ENCODE measurements at regions not wholly inside any gene's neighbourhood (a gene's known extent, or its start where the extent isn't known, plus 50 kb on each side); places are given as distances from the start of the nearest gene placed in this dataset.

- H3K4me3 ChIP-seq (ENCODE audit: low read length) = no peak overlapping the region
- DNase-seq (ENCODE audit: low read depth, low spot score) = no peak
These were observed 70.8 kb upstream of the FMN2 start for GRCh38 chr1:240020871-240021270.

- no peak for DNase-seq (ENCODE audit: low read depth, low spot score)
- no peak overlapping the region for H3K4me3 ChIP-seq (ENCODE audit: low read length)
These were observed 70.0 kb upstream of the FMN2 start for GRCh38 chr1:240021709-240022108.

GRCh38 chr1:240027059-240027462 is 64.6 kb upstream of the FMN2 start:
- no peak overlapping the region for H3K4me3 ChIP-seq (ENCODE audit: low read length)
- DNase-seq (ENCODE audit: low read depth, low spot score) = peak; percentile 32

GRCh38 chr1:240029418-240029817 is 62.3 kb upstream of the FMN2 start:
- no peak for DNase-seq (ENCODE audit: low read depth, low spot score)
- H3K4me3 ChIP-seq (ENCODE audit: low read length) = no peak overlapping the region

DNA sequence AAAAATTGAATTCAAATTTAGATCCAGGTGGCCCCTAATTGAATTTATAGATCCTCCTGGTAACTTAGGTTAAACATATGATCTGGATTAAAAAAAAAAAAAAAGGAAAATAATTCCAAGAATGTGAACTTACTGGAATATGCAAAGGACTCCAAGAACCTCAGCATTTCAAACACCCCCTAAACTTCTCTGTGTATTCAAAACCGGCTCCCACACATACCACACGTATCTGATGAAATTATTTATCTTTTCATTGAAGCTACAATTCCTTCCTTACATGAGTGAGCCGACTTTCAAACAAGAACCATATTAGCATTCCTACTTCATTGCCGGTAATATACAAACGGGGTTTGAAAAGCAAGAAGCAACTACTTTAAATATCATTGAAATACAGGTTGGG is 61.4 kb upstream of the FMN2 start:
- DNase-seq (ENCODE audit: low read depth, low spot score) = no peak
- H3K4me3 ChIP-seq (ENCODE audit: low read length) = no peak overlapping the region

DNA sequence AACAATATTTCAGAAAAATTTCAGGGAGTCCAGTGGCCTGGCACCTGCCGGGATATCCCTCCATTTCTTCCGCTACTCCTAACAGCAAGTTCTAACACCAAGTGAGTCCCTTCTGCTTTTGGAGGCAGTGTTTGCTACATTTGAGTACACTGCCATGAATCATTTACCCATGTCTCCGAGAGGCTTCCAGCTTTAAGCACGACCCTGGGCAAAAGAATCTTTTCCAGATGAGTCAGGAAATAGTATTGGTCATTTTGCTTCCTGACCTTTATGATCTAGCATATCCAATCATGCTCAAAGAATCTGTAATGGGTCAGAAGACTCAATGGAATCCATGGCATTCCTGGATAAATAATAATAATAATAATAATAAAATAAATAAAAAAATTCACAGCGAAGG is 60.7 kb upstream of the FMN2 start:
- no peak overlapping the region for H3K4me3 ChIP-seq (ENCODE audit: low read length)
- DNase-seq (ENCODE audit: low read depth, low spot score) = no peak

DNA sequence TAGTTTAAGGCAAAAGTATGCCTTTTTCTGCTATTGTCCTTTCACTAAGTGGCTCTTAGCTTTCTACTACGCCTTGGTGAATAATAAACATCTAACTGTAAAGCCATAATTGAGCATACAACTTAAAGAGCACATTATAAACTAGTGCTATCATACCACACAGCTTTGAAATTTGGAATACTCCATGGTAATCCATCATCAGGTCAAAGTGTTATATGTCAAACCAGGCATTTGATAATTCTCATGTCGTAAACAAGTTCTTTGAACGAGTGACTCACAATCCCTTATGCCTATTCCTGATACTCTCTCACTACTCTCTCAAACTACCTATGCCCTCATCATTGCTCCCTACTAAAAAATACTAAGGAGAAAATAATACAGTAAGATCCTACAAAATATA is 60.3 kb upstream of the FMN2 start:
- DNase-seq (ENCODE audit: low read depth, low spot score) = no peak
- no peak overlapping the region for H3K4me3 ChIP-seq (ENCODE audit: low read length)

- H3K4me3 ChIP-seq (ENCODE audit: low read length) = no peak overlapping the region
- no peak for DNase-seq (ENCODE audit: low read depth, low spot score)
These were observed 58.3 kb upstream of the FMN2 start for GRCh38 chr1:240033406-240033805.

DNA sequence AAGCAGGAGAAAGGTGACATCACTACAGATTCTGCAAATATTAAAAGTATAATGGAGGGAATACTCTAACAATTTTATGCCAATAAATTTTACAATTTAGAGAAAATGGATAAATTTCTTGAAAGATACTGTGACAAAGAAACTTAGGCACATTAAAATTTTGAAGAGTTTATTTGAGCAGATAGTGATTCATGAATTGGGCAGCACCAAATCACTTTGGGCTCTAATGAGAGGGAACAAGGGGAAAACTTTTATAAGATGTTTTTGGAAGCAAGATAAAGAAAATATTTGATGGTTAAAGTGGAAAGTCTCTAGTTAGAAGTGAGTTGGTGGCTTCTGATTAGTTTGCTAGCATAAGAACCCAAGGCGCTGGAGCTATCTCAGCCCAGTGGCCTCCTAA is 55.2 kb upstream of the FMN2 start:
- no peak overlapping the region for H3K4me3 ChIP-seq (ENCODE audit: low read length)
- no peak for DNase-seq (ENCODE audit: low read depth, low spot score)
